Epithelial cell of prostate (primary cell): ENCODE measurements at regions not wholly inside any gene's neighbourhood (a gene's known extent, or its start where the extent isn't known, plus 50 kb on each side); places are given as distances from the start of the nearest gene placed in this dataset.

Experiments
- DNase-seq: peaks from one replicate; pipeline ENCODE4 v3.0.0-alpha.2; 2011; ENCODE audit warnings: low read depth, low spot score
- H3K27ac ChIP-seq: fragments of 450-650 bp; 2 replicates; pipeline ENCODE4 v1.5.1; 2017; ENCODE audit warnings: mild to moderate bottlenecking

DNA sequence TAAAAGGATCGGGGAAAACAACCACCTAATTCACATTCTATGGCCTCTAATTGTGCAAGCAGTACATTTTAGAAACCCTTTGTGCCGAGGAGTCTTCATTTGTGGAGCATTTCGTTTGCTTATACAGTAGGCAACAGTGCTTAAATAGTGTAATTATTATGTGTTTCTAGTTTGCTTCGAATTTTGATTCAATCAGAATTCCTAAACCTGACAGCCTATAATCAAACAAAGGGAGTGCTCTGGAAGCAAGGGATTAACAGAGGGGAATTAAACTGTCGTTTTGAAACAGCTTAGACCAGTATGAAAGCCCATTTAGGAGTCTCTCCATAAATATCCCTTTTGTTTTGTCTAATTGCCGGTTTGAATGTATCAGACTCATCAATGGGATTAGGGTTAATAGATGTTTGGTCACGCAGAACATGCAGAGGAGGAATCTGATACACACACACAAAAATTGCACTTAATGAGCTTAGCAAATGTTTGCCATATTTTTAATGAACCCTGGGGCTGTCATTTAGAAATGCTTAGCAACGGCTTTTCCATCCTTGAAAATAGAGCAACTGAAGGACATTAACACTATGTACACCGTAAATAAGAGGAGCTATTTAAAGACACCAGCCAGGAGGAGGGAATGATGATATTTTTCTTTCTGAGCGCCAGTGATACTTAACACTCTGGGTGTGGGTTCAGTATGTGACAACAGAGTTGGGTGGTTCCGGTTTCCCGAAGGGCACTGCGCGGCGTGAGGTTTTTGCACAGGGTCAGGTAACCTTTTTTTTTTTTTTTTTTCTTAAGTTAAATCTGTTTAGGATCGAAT lies 404.7 kb downstream of the TLE4 start:
- H3K27ac ChIP-seq, result no peak overlapping the region
- no peak for DNase-seq

DNA sequence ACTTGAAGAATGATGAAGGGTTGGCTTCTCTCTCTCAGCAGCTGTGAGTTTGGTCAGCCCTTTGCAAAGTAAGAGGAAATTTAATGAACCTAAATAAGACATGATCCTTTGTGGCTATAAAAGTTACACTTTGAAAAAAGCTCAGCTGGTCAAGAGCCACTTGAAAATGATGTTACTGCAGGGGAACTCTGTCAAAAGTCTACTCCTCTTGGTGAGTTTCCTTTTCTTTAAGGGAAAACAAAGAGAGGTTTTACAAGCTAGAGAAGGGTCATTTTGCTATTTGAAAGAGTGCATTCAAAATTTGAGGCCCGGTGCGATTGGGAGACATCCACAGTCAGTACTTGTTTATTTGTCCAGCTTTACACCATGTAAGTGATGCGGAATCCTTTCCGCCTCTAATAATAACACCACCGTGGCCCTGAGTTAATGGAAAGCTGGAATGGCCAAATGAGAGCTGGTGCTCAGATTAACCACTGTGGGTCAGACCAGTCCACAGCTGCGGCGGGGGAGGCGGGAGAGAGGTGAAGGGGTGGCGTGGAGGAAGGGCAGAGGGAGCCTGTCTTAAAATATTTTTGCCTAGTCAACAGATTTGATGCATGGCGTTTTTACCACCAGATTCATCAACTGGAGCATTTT lies 404.0 kb downstream of the TLE4 start:
- H3K27ac ChIP-seq, result no peak overlapping the region
- DNase-seq, result no peak

GRCh38 chr9:79974806-79975422 lies 403.1 kb downstream of the TLE4 start:
- no peak for DNase-seq

DNA sequence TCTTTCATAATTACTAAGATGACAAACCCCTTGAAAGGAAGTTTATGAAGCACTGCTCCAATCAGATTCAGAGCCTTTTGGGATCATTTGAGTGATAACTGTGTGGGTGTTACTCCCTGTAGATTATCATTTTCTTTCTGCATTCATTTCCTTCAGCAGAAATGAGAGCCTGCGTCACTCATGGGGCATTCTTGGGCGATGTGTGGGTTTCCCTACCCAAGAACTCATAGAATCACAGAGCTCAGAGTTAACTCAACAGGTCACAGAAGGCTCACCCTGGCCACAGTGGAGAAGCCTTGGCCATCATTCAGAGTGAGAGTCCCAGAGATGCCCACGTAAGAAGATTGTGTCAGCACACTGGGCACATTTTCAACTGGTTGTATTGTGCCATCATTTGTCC lies 401.9 kb downstream of the TLE4 start:
- no peak for DNase-seq
- no peak overlapping the region for H3K27ac ChIP-seq

More at GRCh38 chr9:79974806-79975422, 403.1 kb downstream of the TLE4 start:
- H3K27ac ChIP-seq, result no peak overlapping the region

GRCh38 chr9:79970146-79970425 lies 398.3 kb downstream of the TLE4 start:
- H3K27ac ChIP-seq, result no peak overlapping the region
- DNase-seq, result no peak

GRCh38 chr9:79969393-79970145 lies 397.8 kb downstream of the TLE4 start:
- DNase-seq, result no peak
- H3K27ac ChIP-seq, result no peak overlapping the region

DNA sequence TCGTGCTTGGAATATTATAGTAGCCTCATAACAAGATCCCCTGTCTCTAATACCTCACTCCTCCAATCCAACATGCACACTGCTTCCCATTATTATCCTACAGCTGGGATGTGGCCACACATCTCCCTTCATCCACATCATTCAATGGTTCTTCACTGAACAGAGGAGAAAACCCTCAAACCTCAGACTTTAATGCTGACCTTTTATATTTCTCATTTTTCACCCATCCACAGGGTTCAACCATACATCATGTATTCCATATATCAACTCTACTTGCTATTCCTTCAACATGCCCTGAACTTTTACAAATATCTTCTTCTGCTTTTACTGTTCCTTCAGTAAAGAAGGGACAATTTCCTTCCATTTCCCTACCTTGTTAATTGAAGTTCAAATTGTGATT lies 396.8 kb downstream of the TLE4 start:
- no peak for DNase-seq

GRCh38 chr9:79962836-79963235 lies 391.1 kb downstream of the TLE4 start:
- DNase-seq, result no peak
- no peak overlapping the region for H3K27ac ChIP-seq

More for the DNA sequence above, 396.8 kb downstream of the TLE4 start:
- no peak overlapping the region for H3K27ac ChIP-seq

- H3K27ac ChIP-seq, result no peak overlapping the region
- no peak for DNase-seq
These were observed 390.4 kb downstream of the TLE4 start for GRCh38 chr9:79962150-79962549.

- DNase-seq, result no peak
- no peak overlapping the region for H3K27ac ChIP-seq
These were observed 383.5 kb downstream of the TLE4 start for GRCh38 chr9:79955300-79955699.

DNA sequence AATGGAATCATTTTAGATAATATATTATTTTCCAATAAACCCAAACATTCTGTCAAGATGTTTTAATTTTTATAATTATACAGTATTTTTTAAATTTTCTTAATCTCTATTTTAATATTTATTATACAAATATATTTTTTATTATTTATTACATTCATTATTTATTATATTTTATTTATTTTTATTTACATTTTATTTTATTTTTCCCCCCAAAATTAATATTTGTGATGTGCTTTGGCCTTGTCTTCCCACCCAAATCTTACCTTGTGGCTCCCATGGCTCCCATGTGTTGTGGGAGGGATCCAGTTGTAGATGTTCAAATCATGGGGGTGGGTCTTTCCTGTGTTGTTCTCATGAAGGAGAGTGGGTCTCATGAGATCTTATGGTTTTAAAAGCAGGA lies 382.1 kb downstream of the TLE4 start:
- DNase-seq, result no peak
- H3K27ac ChIP-seq, result no peak overlapping the region

DNA sequence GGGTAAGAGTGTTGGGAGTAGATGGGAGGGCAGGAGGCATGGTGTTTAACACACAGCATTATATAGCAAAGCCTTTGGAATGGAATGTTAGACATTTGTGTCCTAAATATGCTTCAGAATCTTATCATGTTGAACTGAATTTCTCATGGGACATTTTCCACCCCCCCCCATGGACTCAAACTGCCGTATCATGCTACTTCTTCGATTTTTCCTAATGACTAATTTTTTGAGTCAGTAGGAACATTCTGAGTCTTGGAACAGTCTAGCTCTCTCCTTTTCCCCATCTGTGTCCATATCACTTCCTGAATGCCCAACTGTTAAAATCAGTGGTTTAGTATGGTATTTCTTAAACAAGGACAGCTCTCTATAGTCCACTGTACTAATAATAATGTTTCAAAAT lies 380.6 kb downstream of the TLE4 start:
- no peak overlapping the region for H3K27ac ChIP-seq
- no peak for DNase-seq

DNA sequence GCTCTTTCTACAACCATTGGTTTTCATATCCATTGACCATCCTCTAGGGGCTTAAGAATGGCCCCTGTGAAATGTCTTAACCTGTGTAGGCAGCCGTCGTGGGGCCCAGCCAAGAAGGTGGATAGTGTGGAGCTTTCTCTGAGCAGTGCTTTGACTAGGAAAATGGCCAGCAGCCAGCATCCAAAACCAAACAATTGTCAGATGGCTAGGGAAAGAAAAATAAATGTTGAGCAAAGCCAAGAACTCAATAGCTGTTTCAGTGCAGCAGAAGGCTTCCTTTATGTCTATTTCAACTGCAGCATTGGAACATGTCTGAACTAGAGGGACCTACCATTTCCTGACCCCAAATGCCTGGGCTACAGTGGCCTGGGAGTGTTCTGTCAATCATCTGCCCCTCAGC lies 374.9 kb downstream of the TLE4 start:
- no peak overlapping the region for H3K27ac ChIP-seq
- DNase-seq, result no peak

- no peak for DNase-seq
- H3K27ac ChIP-seq, result no peak overlapping the region
These were observed 373.7 kb downstream of the TLE4 start for GRCh38 chr9:79945495-79945894.

- DNase-seq, result no peak
- no peak overlapping the region for H3K27ac ChIP-seq
These were observed 373.3 kb downstream of the TLE4 start for GRCh38 chr9:79945016-79945415.

GRCh38 chr9:79940919-79941318 lies 369.2 kb downstream of the TLE4 start:
- no peak overlapping the region for H3K27ac ChIP-seq
- DNase-seq, result no peak

DNA sequence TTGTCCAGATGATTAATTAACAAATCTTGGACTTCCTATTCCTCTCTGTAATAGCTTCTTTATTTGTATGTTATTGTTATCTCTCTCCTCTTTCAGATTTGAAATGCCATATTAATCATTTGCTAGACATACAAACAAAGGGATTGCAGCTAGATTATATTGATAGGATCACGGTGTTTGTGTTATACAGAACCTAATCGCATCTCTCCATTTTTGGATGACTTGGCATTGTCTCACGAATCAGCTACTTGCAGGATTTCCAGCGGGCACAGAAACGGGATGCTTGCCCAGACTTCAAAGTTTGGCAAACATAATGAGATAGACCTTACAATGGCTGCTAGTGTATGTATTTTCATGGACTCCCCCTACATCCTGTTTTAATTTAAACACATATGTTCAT lies 368.1 kb downstream of the TLE4 start:
- H3K27ac ChIP-seq, result no peak overlapping the region
- no peak for DNase-seq

- DNase-seq, result no peak
- no peak overlapping the region for H3K27ac ChIP-seq
These were observed 364.6 kb downstream of the TLE4 start for GRCh38 chr9:79936336-79936735.

- no peak overlapping the region for H3K27ac ChIP-seq
- no peak for DNase-seq
These were observed 357.5 kb downstream of the TLE4 start for GRCh38 chr9:79929285-79929684.

GRCh38 chr9:79928661-79929223 lies 357.0 kb downstream of the TLE4 start:
- no peak for DNase-seq
- H3K27ac ChIP-seq, result no peak overlapping the region

- DNase-seq, result no peak
These were observed 353.6 kb downstream of the TLE4 start for GRCh38 chr9:79925326-79925725.

More at GRCh38 chr9:79925326-79925725, 353.6 kb downstream of the TLE4 start:
- no peak overlapping the region for H3K27ac ChIP-seq
